Naive thymus-derived CD4-positive, alpha-beta T cell (primary cell): ENCODE measurements at regions not wholly inside any gene's neighbourhood (a gene's known extent, or its start where the extent isn't known, plus 50 kb on each side); places are given as distances from the start of the nearest gene placed in this dataset.

Source experiments
- ATAC-seq: fragments of 150-1000 bp; cut with Tn5 transposase; 2 replicates; pipeline ENCODE4 v1.10.0; 2021; ENCODE audit warnings: mild to moderate bottlenecking, moderate library complexity
- CTCF ChIA-PET: fragments of 350-600 bp; sonication (Branson Sonifier 250); formaldehyde crosslinking; loops from one replicate; lab custom pipeline; 2021; ENCODE audit warnings: antibody characterized with exemption; lab: Charles Lee
- POLR2A ChIA-PET: fragments of 350-600 bp; sonication (Branson Sonifier 250); formaldehyde crosslinking; loops from one replicate; lab custom pipeline; 2021; ENCODE audit warnings: antibody characterized with exemption, inconsistent platforms; lab: Charles Lee
- DNase-seq, 9 donors: peaks; one replicate each; pipeline versions ENCODE4 v3.0.0 to v3.0.0-alpha.2; 2020 to 2022; ENCODE audit warnings: mixed read lengths in 1 of 9
- H3K27ac ChIP-seq: one replicate; pipeline ENCODE4 v1.7.0; 2013; ENCODE audit warnings: mild to moderate bottlenecking, low read depth, low read length, moderate library complexity
- H3K27me3 ChIP-seq, 2 donors: one replicate each; pipeline ENCODE4 v1.7.0; 2013; ENCODE audit warnings: low read length in 2 of 2, mild to moderate bottlenecking in 2 of 2, moderate library complexity in 2 of 2; ENCODE audit not compliant: control insufficient read depth in 2 of 2, insufficient read depth in 2 of 2
- H3K36me3 ChIP-seq, 3 experiments: 1 replicate in 2 of 3; 2 replicates in 1 of 3; pipeline ENCODE4 v1.7.0; 2013; ENCODE audit warnings: low read length in 3 of 3, mild to moderate bottlenecking in 3 of 3, moderate library complexity in 1 of 3; ENCODE audit not compliant: insufficient read depth in 3 of 3, control insufficient read depth in 2 of 3
- H3K4me1 ChIP-seq, 2 donors: one replicate each; pipeline ENCODE4 v1.7.0; 2013; ENCODE audit warnings: low read length in 2 of 2, mild to moderate bottlenecking in 2 of 2, moderate library complexity in 1 of 2; ENCODE audit not compliant: control insufficient read depth in 2 of 2, insufficient read depth in 2 of 2
- H3K4me3 ChIP-seq: 2 replicates; pipeline ENCODE4 v1.7.0; 2013; ENCODE audit warnings: mild to moderate bottlenecking, low read length
- H3K9me3 ChIP-seq, 3 experiments: 1 replicate in 2 of 3; 2 replicates in 1 of 3; pipeline ENCODE4 v1.7.0; 2013; ENCODE audit warnings: low read length in 3 of 3; ENCODE audit not compliant: control insufficient read depth in 2 of 3
- H3K27ac Mint-ChIP-seq, 9 donors: one replicate each; pipeline ENCODE4 v1.8.0; 2020 to 2022; ENCODE audit warnings: mixed read lengths in 9 of 9, mild to moderate bottlenecking in 8 of 9, moderate library complexity in 5 of 9, inconsistent platforms in 2 of 9
- H3K27me3 Mint-ChIP-seq, 5 donors: one replicate each; pipeline ENCODE4 v1.8.0; 2021 to 2022; ENCODE audit warnings: mixed read lengths in 5 of 5, mild to moderate bottlenecking in 1 of 5
- H3K36me3 Mint-ChIP-seq, 5 donors: one replicate each; pipeline ENCODE4 v1.8.0; 2020 to 2022; ENCODE audit warnings: mixed read lengths in 5 of 5, mild to moderate bottlenecking in 3 of 5, inconsistent platforms in 1 of 5
- H3K4me1 Mint-ChIP-seq, 7 donors: one replicate each; pipeline ENCODE4 v1.8.0; 2020 to 2022; ENCODE audit warnings: mixed read lengths in 7 of 7, mild to moderate bottlenecking in 3 of 7, inconsistent platforms in 1 of 7
- H3K4me3 Mint-ChIP-seq, 10 donors: one replicate each; pipeline ENCODE4 v1.8.0; 2020 to 2022; ENCODE audit warnings: mild to moderate bottlenecking in 10 of 10, mixed read lengths in 10 of 10, moderate library complexity in 6 of 10, inconsistent platforms in 2 of 10
- H3K9me3 Mint-ChIP-seq, 11 donors: one replicate each; pipeline ENCODE4 v1.8.0; 2020 to 2022; ENCODE audit warnings: mixed read lengths in 11 of 11, mild to moderate bottlenecking in 4 of 11, inconsistent platforms in 1 of 11, moderate library complexity in 1 of 11
- intact Hi-C, 2 donors: fragments of 100-400 bp; cut with micrococcal nuclease; formaldehyde crosslinking; loops; one replicate each; pipeline ENCODE4 v1.15.1; 2023

- H3K27ac Mint-ChIP-seq, result no peak overlapping the region
- Histone ChIP-seq H3K27ac (no peak overlapping the region), H3K4me1 (no peaks in the 10 kb centered on the region), H3K27me3 (no peaks in the 10 kb centered on the region), H3K36me3 (no peaks in the 10 kb centered on the region), H3K9me3 (no peaks in the 10 kb centered on the region), H3K4me3 (no peak overlapping the region)
- intact Hi-C loops, result no loop called here
- no peak for DNase-seq
- H3K36me3 Mint-ChIP-seq, result peaks cover 0 to 4% (median 0%) of the 10 kb centered on the region in 5 donors
- H3K4me3 Mint-ChIP-seq, result no peak overlapping the region
- H3K9me3 Mint-ChIP-seq, result peaks cover 0 to 22% (median 5%) of the 10 kb centered on the region in 11 donors
- peaks cover 0 to 25% (median 3%) of the 10 kb centered on the region in 5 donors for H3K27me3 Mint-ChIP-seq
- ChIA-PET CTCF (no interaction called here), POLR2A (no interaction called here)
- no peaks in the 10 kb centered on the region for H3K4me1 Mint-ChIP-seq
- no peak for ATAC-seq
Measured at GRCh38 chr20:11850901-11851300, 66.8 kb upstream of the BTBD3 start.

GRCh38 chr20:11851646-11852045 is 66.0 kb upstream of the BTBD3 start:
- H3K36me3 Mint-ChIP-seq, result peaks cover 0 to 4% (median 0%) of the 10 kb centered on the region in 5 donors
- H3K27ac ChIP-seq, result no peak overlapping the region
- no peaks in the 10 kb centered on the region for H3K9me3 ChIP-seq
- peaks cover 0 to 22% (median 1%) of the 10 kb centered on the region in 5 donors for H3K27me3 Mint-ChIP-seq
- H3K4me1 ChIP-seq, result no peaks in the 10 kb centered on the region
- no peaks in the 10 kb centered on the region for H3K4me1 Mint-ChIP-seq
- no peak overlapping the region for H3K4me3 Mint-ChIP-seq
- no peak overlapping the region for H3K4me3 ChIP-seq
- peaks cover 0 to 19% (median 5%) of the 10 kb centered on the region in 11 donors for H3K9me3 Mint-ChIP-seq
- no peaks in the 10 kb centered on the region for H3K36me3 ChIP-seq
- POLR2A ChIA-PET, result no interaction called here
- intact Hi-C loops, result no loop called here
- no peak overlapping the region for H3K27ac Mint-ChIP-seq
- H3K27me3 ChIP-seq, result no peaks in the 10 kb centered on the region
- DNase-seq (no peak), ATAC-seq (no peak)
- CTCF ChIA-PET, result no interaction called here

GRCh38 chr20:11852189-11852588 is 65.5 kb upstream of the BTBD3 start:
- Mint-ChIP-seq H3K36me3 (peaks cover 0 to 4% (median 0%) of the 10 kb centered on the region in 5 donors), H3K9me3 (peaks cover 0 to 17% (median 5%) of the 10 kb centered on the region in 11 donors), H3K27ac (no peak overlapping the region), H3K4me1 (no peaks in the 10 kb centered on the region), H3K4me3 (no peak overlapping the region), H3K27me3 (peaks cover 0 to 16% (median 0%) of the 10 kb centered on the region in 5 donors)
- Histone ChIP-seq H3K4me3 (no peak overlapping the region), H3K36me3 (no peaks in the 10 kb centered on the region), H3K9me3 (no peaks in the 10 kb centered on the region), H3K4me1 (no peaks in the 10 kb centered on the region), H3K27ac (no peak overlapping the region), H3K27me3 (no peaks in the 10 kb centered on the region)
- intact Hi-C loops, result no loop called here
- POLR2A ChIA-PET, result no interaction called here
- DNase-seq, result no peak
- CTCF ChIA-PET, result no interaction called here
- ATAC-seq, result no peak

GRCh38 chr20:11852811-11853210 is 64.9 kb upstream of the BTBD3 start:
- no peaks in the 10 kb centered on the region for H3K4me1 ChIP-seq
- no peaks in the 10 kb centered on the region for H3K36me3 ChIP-seq
- H3K27me3 ChIP-seq, result no peaks in the 10 kb centered on the region
- Mint-ChIP-seq H3K9me3 (peaks cover 0 to 14% (median 5%) of the 10 kb centered on the region in 11 donors), H3K27me3 (peaks cover 0 to 15% (median 0%) of the 10 kb centered on the region in 5 donors), H3K4me3 (no peak overlapping the region), H3K4me1 (no peaks in the 10 kb centered on the region), H3K27ac (no peak overlapping the region), H3K36me3 (peaks cover 0 to 4% (median 0%) of the 10 kb centered on the region in 5 donors)
- H3K27ac ChIP-seq, result no peak overlapping the region
- no peak for DNase-seq
- intact Hi-C loops, result no loop called here
- no peak overlapping the region for H3K4me3 ChIP-seq
- no peak for ATAC-seq
- ChIA-PET CTCF (no interaction called here), POLR2A (no interaction called here)
- H3K9me3 ChIP-seq, result no peaks in the 10 kb centered on the region

DNA sequence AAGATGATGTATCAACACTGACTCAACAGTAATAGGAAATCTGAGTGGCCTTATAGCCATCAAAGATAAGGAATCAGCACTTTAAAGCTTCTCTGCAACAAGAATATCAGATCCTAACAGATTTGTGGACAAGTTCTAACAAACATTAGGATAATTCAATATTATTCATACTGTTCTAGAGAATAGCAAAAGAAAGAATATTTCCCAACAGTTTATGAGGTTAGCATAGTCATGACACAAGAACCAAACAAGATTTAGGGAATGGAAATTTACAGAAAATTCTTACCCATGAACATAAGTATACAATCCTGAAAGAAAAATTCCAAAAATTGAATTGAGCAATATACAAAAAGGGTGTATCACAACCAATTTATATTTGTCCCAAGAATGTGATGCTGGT is 64.3 kb upstream of the BTBD3 start:
- intact Hi-C loops, result no loop called here
- CTCF ChIA-PET, result no interaction called here
- H3K27ac ChIP-seq, result no peak overlapping the region
- POLR2A ChIA-PET, result no interaction called here
- Mint-ChIP-seq H3K4me3 (no peak overlapping the region), H3K27ac (no peak overlapping the region), H3K36me3 (peaks cover 0 to 4% (median 0%) of the 10 kb centered on the region in 5 donors), H3K27me3 (peaks cover 0 to 15% (median 0%) of the 10 kb centered on the region in 5 donors), H3K4me1 (no peaks in the 10 kb centered on the region), H3K9me3 (peaks cover 0 to 14% (median 5%) of the 10 kb centered on the region in 11 donors)
- H3K4me1 ChIP-seq, result no peaks in the 10 kb centered on the region
- H3K4me3 ChIP-seq, result no peak overlapping the region
- ATAC-seq (no peak), DNase-seq (no peak)
- no peaks in the 10 kb centered on the region for H3K9me3 ChIP-seq
- no peaks in the 10 kb centered on the region for H3K36me3 ChIP-seq
- no peaks in the 10 kb centered on the region for H3K27me3 ChIP-seq

DNA sequence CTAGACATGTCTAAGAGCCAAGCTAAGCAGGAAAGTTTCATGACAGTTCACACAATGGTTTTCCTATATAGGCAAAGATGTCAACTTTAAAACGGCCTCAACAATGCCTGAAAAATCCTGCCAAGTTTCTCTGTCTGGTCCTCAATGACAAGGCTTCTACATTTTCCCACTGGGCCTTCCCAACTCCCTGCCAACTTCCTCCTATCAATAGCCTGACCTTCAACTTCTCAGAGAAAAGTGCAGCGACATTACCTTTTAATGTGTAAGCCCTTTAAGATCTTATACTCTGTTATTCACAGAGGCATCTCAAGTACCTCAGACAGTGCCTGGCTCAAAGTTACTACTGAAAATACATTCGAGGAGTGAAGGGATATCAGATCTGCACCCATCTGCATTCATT is 56.2 kb upstream of the BTBD3 start:
- H3K27ac ChIP-seq, result no peak overlapping the region
- CTCF ChIA-PET, result no interaction called here
- Mint-ChIP-seq H3K9me3 (peaks cover 0 to 4% (median 0%) of the 10 kb centered on the region in 11 donors), H3K4me3 (no peak overlapping the region), H3K27ac (no peak overlapping the region), H3K27me3 (peaks cover 0 to 8% (median 4%) of the 10 kb centered on the region in 5 donors), H3K4me1 (no peaks in the 10 kb centered on the region), H3K36me3 (no peaks in the 10 kb centered on the region)
- no peaks in the 10 kb centered on the region for H3K36me3 ChIP-seq
- H3K4me3 ChIP-seq, result no peak overlapping the region
- no peaks in the 10 kb centered on the region for H3K9me3 ChIP-seq
- no peaks in the 10 kb centered on the region for H3K4me1 ChIP-seq
- POLR2A ChIA-PET, result no interaction called here
- DNase-seq (no peak), ATAC-seq (no peak)
- intact Hi-C loops, result no loop called here
- H3K27me3 ChIP-seq, result no peaks in the 10 kb centered on the region

GRCh38 chr20:11867291-11867919 is 50.3 kb upstream of the BTBD3 start:
- no peaks in the 10 kb centered on the region for H3K9me3 ChIP-seq
- Mint-ChIP-seq H3K27me3 (peaks cover 0 to 8% (median 3%) of the 10 kb centered on the region in 5 donors), H3K27ac (no peak overlapping the region), H3K4me1 (no peaks in the 10 kb centered on the region), H3K9me3 (peaks cover 0 to 3% (median 0%) of the 10 kb centered on the region in 11 donors), H3K4me3 (no peak overlapping the region), H3K36me3 (no peaks in the 10 kb centered on the region)
- no peaks in the 10 kb centered on the region for H3K27me3 ChIP-seq
- H3K4me3 ChIP-seq, result no peak overlapping the region
- H3K4me1 ChIP-seq, result no peaks in the 10 kb centered on the region
- ATAC-seq (no peak), DNase-seq (no peak)
- no peak overlapping the region for H3K27ac ChIP-seq
- no peaks in the 10 kb centered on the region for H3K36me3 ChIP-seq
- intact Hi-C loops, result no loop called here
- ChIA-PET POLR2A (no interaction called here), CTCF (no interaction called here)
